ENCODE measurements at regions not wholly inside any gene's neighbourhood (a gene's known extent, or its start where the extent isn't known, plus 50 kb on each side); places are given as distances from the start of the nearest gene placed in this dataset.

DNA sequence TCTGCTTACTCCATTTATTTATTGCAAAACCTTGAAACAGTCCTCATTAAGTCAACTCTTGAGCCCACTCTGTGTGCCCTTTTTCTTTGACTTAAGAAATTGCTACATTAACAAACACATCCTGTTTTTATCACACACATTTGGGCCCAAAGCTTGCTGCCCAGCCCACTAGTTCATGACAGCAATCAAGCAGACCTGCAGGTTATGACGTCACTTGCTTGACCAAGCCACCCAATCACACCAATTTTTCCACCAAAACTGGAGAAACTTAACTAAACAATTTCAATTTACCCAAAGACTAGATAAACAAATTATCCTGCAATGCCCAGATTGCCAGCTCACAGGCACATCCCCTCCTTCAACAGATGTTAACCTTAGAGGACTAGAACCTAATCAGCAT lies 120.7 kb downstream of the ZNF429 start:
- ChIA-PET POLR2A (ENCODE audit: unreplicated experiment) (no interaction called here), CTCF (no interaction called here)
- Histone ChIP-seq H3K18ac (ENCODE audit: low read depth, low read length) (no peak overlapping the region), H4K20me1 (ENCODE audit: insufficient read depth, low read length) (no peaks in the 10 kb centered on the region), H3K14ac (replicated peaks; ENCODE audit: low read depth, low read length) (no peak overlapping the region), H3K9ac (ENCODE audit: low read depth, low read length) (no peak overlapping the region), H4K91ac (ENCODE audit: insufficient read depth, low read depth, low read length) (no peak overlapping the region), H3K4me1 (ENCODE audit: control insufficient read depth, insufficient read depth, low read length) (no peaks in the 10 kb centered on the region), H4K8ac (ENCODE audit: low read depth in 2 of 2, low read length in 2 of 2) (no peak overlapping the region), H2BK120ac (ENCODE audit: low read depth, low read length) (no peak overlapping the region), H3K9me1 (ENCODE audit: insufficient read depth, low read length) (no peaks in the 10 kb centered on the region), H3K56ac (ENCODE audit: extremely low read depth, insufficient read depth, low read length) (no peak overlapping the region), H2AFZ (replicated peaks; ENCODE audit: low read length, poor library complexity) (no peak overlapping the region), H2AK9ac (replicated peaks; ENCODE audit: low read depth, low read length, poor library complexity) (no peak overlapping the region), H3K4me3 (ENCODE audit: insufficient read depth, low read depth, low read length) (no peak overlapping the region), H3K9me3 (ENCODE audit: control insufficient read depth, insufficient read depth, low read length) (peaks cover 16% of the 10 kb centered on the region), H4K5ac (ENCODE audit: low read depth, low read length) (no peak overlapping the region), H2BK5ac (ENCODE audit: low read depth, low read length, poor library complexity, severe bottlenecking) (no peak overlapping the region), H3K4me2 (ENCODE audit: low read depth, low read length) (no peak overlapping the region), H3K27me3 (ENCODE audit: control insufficient read depth, insufficient read depth, low read length) (no peaks in the 10 kb centered on the region), H2BK20ac (ENCODE audit: low read depth, low read length) (no peak overlapping the region), H3K23ac (ENCODE audit: low read depth, low read length) (no peak overlapping the region), H3K4ac (ENCODE audit: low read depth, low read length) (no peak overlapping the region), H3K36me3 (ENCODE audit: control insufficient read depth, insufficient read depth, low read length) (no peaks in the 10 kb centered on the region), H2AK5ac (ENCODE audit: low read depth, low read length) (no peak overlapping the region), H3K27ac (ENCODE audit: insufficient read depth, low read length) (no peak overlapping the region), H2BK15ac (ENCODE audit: low read depth, low read length) (no peak overlapping the region), H3K79me1 (ENCODE audit: low read depth in 1 of 2, low read length in 2 of 2) (no peaks in the 10 kb centered on the region)
- DNase-seq (no peak), ATAC-seq (ENCODE audit: low read depth) (no peak)
- WGBS, 2 experiments (ENCODE audit: extremely low coverage in 2 of 2, insufficient read length in 1 of 2) = no CpG with 5 or more reads among the region's 1 CpG
- dilution Hi-C loops (cut with HindIII; ENCODE audit: low sequenced_read_pairs, unreplicated experiment) (no loop called here), intact Hi-C loops (cut with micrococcal nuclease) (no loop called here), in situ Hi-C loops (cut with MboI; ENCODE audit: low sequenced_read_pairs) (no loop called here)
- TF ChIP-seq RFX5 (IDR thresholded peaks at IDR 0.05; ENCODE audit: low read depth, low read length) (no peak), POLR2A (IDR thresholded peaks at IDR 0.05; ENCODE audit: low read depth, low read length) (no peak), BHLHE40 (IDR thresholded peaks at IDR 0.05; ENCODE audit: low read depth, low read length) (no peak), SMC3 (IDR thresholded peaks at IDR 0.05; ENCODE audit: low read depth, low read length) (no peak), CHD1 (IDR thresholded peaks at IDR 0.05; ENCODE audit: low read depth, low read length) (no peak), MXI1 (IDR thresholded peaks at IDR 0.05; ENCODE audit: borderline replicate concordance, low read depth, low read length) (no peak), NFE2L2 (IDR thresholded peaks at IDR 0.05; ENCODE audit: low read depth, low read length) (no peak), RCOR1 (IDR thresholded peaks at IDR 0.05; ENCODE audit: insufficient replicate concordance, low read length) (no peak), CEBPB (IDR thresholded peaks at IDR 0.05; ENCODE audit: low read depth, low read length) (no peak), FOS (IDR thresholded peaks at IDR 0.05; ENCODE audit: low read depth, low read length) (no peak), CTCF (conservative IDR thresholded peaks at IDR 0.05; ENCODE audit: low read depth, low read length) (no peak), MAZ (IDR thresholded peaks at IDR 0.05; ENCODE audit: borderline replicate concordance, low read depth, low read length) (no peak), ELK1 (IDR thresholded peaks at IDR 0.05; ENCODE audit: borderline replicate concordance, low read depth, low read length) (no peak), RAD21 (IDR thresholded peaks at IDR 0.05; ENCODE audit: low read length) (no peak), MAFK (IDR thresholded peaks at IDR 0.05; ENCODE audit: low read depth, low read length) (no peak)
- TF ChIP-seq, protein P1, sequence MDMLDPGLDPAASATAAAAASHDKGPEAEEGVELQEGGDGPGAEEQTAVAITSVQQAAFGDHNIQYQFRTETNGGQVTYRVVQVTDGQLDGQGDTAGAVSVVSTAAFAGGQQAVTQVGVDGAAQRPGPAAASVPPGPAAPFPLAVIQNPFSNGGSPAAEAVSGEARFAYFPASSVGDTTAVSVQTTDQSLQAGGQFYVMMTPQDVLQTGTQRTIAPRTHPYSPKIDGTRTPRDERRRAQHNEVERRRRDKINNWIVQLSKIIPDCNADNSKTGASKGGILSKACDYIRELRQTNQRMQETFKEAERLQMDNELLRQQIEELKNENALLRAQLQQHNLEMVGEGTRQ (IDR thresholded peaks at IDR 0.05; ENCODE audit: low read depth, low read length) = no peak
- no TSS peak for BruUV-seq (replicated peaks)

All from IMR-90 (cell line).